SK-N-SH (cell line): ENCODE measurements at regions not wholly inside any gene's neighbourhood (a gene's known extent, or its start where the extent isn't known, plus 50 kb on each side); places are given as distances from the start of the nearest gene placed in this dataset.

ENCODE experiments used
- TAF1 ChIP-seq: IDR thresholded peaks from 2 replicates; pipeline ENCODE4 v1.6.1; 2012; ENCODE audit warnings: low read depth, mild to moderate bottlenecking, low read length, moderate library complexity, borderline replicate concordance
- TF ChIP-seq, protein P1 (sequence below): IDR thresholded peaks from 2 replicates; pipeline ENCODE4 v1.6.1; 2012; ENCODE audit warnings: mild to moderate bottlenecking, low read depth, low read length, moderate library complexity
- TF ChIP-seq, protein P2 (sequence below): fragments of 200-600 bp; sonication (generic); IDR thresholded peaks from 2 replicates; pipeline ENCODE4 v1.6.1; 2017; ENCODE audit warnings: antibody characterized with exemption, mild to moderate bottlenecking, moderate library complexity
- TF ChIP-seq, protein P3 (sequence below): IDR thresholded peaks from 2 replicates; pipeline ENCODE4 v1.4.0; 2012; ENCODE audit warnings: low read depth

DNA sequence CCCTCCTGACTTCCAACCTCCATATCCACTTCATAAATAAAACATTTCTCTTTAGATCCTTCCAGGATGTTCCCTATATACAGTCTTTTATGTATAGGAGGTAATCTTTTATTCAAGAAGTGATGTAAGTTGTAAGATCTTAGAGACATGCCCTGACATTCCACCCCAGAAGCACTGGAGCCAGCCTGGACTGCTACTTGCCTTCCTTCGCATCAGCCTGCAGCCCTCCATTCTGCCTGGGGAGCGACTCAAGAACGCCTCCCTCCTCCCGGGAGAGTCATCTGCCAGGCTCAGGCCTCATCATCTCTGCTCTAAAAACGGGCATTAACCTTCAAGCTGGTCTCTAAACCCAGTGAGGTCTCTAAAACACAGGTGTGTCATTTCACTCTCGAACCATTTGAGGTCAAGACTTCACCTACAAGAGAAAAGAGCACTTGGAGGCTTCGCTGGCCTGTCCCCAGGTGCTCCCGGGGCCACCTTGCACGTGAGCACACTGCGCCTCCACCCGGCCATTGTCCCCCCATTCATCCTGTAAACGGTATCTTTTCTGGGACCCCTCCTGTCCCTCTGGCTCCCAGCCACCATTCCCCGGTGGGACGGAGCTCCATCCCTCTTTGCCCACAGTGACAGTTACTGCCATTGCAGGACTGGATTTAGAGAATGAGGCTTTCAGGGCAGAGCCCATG lies 107.5 kb upstream of the PDE10A start:
- TF ChIP-seq, protein P1, sequence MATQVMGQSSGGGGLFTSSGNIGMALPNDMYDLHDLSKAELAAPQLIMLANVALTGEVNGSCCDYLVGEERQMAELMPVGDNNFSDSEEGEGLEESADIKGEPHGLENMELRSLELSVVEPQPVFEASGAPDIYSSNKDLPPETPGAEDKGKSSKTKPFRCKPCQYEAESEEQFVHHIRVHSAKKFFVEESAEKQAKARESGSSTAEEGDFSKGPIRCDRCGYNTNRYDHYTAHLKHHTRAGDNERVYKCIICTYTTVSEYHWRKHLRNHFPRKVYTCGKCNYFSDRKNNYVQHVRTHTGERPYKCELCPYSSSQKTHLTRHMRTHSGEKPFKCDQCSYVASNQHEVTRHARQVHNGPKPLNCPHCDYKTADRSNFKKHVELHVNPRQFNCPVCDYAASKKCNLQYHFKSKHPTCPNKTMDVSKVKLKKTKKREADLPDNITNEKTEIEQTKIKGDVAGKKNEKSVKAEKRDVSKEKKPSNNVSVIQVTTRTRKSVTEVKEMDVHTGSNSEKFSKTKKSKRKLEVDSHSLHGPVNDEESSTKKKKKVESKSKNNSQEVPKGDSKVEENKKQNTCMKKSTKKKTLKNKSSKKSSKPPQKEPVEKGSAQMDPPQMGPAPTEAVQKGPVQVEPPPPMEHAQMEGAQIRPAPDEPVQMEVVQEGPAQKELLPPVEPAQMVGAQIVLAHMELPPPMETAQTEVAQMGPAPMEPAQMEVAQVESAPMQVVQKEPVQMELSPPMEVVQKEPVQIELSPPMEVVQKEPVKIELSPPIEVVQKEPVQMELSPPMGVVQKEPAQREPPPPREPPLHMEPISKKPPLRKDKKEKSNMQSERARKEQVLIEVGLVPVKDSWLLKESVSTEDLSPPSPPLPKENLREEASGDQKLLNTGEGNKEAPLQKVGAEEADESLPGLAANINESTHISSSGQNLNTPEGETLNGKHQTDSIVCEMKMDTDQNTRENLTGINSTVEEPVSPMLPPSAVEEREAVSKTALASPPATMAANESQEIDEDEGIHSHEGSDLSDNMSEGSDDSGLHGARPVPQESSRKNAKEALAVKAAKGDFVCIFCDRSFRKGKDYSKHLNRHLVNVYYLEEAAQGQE: no peak
- TF ChIP-seq TAF1: no peak
- TF ChIP-seq, protein P2, sequence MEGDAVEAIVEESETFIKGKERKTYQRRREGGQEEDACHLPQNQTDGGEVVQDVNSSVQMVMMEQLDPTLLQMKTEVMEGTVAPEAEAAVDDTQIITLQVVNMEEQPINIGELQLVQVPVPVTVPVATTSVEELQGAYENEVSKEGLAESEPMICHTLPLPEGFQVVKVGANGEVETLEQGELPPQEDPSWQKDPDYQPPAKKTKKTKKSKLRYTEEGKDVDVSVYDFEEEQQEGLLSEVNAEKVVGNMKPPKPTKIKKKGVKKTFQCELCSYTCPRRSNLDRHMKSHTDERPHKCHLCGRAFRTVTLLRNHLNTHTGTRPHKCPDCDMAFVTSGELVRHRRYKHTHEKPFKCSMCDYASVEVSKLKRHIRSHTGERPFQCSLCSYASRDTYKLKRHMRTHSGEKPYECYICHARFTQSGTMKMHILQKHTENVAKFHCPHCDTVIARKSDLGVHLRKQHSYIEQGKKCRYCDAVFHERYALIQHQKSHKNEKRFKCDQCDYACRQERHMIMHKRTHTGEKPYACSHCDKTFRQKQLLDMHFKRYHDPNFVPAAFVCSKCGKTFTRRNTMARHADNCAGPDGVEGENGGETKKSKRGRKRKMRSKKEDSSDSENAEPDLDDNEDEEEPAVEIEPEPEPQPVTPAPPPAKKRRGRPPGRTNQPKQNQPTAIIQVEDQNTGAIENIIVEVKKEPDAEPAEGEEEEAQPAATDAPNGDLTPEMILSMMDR: no peak
- TF ChIP-seq, protein P3, sequence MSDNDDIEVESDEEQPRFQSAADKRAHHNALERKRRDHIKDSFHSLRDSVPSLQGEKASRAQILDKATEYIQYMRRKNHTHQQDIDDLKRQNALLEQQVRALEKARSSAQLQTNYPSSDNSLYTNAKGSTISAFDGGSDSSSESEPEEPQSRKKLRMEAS: no peak
